Body of pancreas (tissue), 4 donors: ENCODE measurements at regions not wholly inside any gene's neighbourhood (a gene's known extent, or its start where the extent isn't known, plus 50 kb on each side); places are given as distances from the start of the nearest gene placed in this dataset.

Experiments used
- POLR2A ChIP-seq, 3 donors: fragments of 450-650 bp; IDR thresholded peaks; one replicate each; pipeline ENCODE4 v1.6.1; 2016; ENCODE audit warnings: antibody characterized with exemption in 3 of 3, mild to moderate bottlenecking in 2 of 3
- TF ChIP-seq, protein P1 (sequence below), 7 experiments: fragments of 450-650 bp in 4 of 7; fragments of 200-600 bp in 3 of 7; sonication (generic) in 3 of 7; IDR thresholded peaks; one replicate each; pipeline ENCODE4 v1.5.1; 2016 to 2019; ENCODE audit warnings: antibody characterized with exemption in 7 of 7

DNA sequence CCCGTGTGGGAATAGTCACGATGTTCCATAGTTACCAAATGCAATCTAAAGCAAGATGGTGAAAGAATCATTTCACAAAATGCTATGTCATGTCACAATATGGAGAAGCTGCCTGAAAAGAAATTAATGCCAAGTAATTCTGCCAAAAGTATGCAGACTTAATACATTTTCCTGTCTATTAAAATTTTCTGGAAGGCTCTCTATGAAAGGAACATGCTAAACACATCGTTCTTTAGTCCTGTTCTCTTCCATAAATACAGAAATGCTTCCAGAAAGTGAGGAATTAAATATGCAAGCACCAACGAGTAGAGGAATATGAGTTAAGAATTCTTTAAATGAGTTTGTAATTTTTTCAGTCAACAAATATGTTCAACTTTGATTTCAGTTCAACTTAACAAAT lies 266.8 kb upstream of the CRBN start:
- TF ChIP-seq, protein P1, sequence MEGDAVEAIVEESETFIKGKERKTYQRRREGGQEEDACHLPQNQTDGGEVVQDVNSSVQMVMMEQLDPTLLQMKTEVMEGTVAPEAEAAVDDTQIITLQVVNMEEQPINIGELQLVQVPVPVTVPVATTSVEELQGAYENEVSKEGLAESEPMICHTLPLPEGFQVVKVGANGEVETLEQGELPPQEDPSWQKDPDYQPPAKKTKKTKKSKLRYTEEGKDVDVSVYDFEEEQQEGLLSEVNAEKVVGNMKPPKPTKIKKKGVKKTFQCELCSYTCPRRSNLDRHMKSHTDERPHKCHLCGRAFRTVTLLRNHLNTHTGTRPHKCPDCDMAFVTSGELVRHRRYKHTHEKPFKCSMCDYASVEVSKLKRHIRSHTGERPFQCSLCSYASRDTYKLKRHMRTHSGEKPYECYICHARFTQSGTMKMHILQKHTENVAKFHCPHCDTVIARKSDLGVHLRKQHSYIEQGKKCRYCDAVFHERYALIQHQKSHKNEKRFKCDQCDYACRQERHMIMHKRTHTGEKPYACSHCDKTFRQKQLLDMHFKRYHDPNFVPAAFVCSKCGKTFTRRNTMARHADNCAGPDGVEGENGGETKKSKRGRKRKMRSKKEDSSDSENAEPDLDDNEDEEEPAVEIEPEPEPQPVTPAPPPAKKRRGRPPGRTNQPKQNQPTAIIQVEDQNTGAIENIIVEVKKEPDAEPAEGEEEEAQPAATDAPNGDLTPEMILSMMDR (IDR thresholded peaks at IDR 0.05): no peak
- no peak for TF ChIP-seq POLR2A (IDR thresholded peaks at IDR 0.05)
